LNCaP clone FGC (cell line): ENCODE measurements at regions not wholly inside any gene's neighbourhood (a gene's known extent, or its start where the extent isn't known, plus 50 kb on each side); places are given as distances from the start of the nearest gene placed in this dataset.

Experiments used
- DNase-seq: peaks from one replicate; pipeline ENCODE4 v3.0.0-alpha.2; 2011; ENCODE audit warnings: low read depth
- H3K4me3 ChIP-seq: 2 replicates; pipeline ENCODE4 v1.5.1; 2011; ENCODE audit warnings: mild to moderate bottlenecking, low read depth, low read length, control low read depth
- TF ChIP-seq, protein P1 (sequence below): IDR thresholded peaks from 2 replicates; pipeline ENCODE4 v1.5.1; 2012; ENCODE audit warnings: mild to moderate bottlenecking; ENCODE audit not compliant: control insufficient read depth, insufficient read depth; ENCODE audit errors: extremely low read depth

DNA sequence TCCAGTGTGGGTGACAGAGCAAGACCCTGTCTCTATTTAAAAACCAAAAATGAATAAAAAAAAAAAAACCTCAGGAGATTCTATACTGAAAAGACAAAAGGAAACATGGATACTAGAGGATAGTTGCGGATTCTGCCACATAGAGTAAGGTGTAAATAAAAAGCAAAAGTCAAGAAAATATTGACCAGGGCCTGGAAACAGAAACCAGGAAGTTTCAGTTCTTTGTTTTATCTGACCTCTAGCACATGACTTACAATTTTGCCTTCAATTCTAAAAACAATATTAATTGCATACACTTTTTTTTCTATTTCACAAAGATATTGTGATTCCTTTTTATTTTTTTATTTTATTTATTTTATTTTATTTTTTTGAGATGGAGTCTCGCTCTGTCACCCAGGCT, 96.2 kb upstream of the NMUR2 start:
- TF ChIP-seq, protein P1, sequence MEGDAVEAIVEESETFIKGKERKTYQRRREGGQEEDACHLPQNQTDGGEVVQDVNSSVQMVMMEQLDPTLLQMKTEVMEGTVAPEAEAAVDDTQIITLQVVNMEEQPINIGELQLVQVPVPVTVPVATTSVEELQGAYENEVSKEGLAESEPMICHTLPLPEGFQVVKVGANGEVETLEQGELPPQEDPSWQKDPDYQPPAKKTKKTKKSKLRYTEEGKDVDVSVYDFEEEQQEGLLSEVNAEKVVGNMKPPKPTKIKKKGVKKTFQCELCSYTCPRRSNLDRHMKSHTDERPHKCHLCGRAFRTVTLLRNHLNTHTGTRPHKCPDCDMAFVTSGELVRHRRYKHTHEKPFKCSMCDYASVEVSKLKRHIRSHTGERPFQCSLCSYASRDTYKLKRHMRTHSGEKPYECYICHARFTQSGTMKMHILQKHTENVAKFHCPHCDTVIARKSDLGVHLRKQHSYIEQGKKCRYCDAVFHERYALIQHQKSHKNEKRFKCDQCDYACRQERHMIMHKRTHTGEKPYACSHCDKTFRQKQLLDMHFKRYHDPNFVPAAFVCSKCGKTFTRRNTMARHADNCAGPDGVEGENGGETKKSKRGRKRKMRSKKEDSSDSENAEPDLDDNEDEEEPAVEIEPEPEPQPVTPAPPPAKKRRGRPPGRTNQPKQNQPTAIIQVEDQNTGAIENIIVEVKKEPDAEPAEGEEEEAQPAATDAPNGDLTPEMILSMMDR: no peak
- no peak overlapping the region for H3K4me3 ChIP-seq
- no peak for DNase-seq

DNA sequence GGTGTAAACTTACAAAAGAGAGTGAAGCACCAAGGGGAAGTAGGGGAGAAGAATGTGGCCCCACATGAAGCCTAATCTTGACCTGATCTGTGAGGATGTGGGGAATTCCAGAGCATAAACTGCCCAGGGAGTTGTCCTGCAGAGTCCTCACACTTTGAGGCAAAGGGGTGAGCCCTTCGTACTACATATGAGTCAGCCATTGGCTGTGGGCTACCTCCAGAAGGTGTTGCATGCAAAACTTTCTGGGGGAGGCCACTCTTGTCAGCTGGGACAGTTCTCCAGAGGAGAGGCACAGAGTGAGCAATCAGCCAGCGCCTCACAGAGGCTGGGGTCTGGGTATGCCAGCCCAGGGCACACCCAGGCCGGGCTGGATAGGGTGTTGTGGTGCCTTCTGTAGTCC, 98.1 kb upstream of the NMUR2 start:
- TF ChIP-seq, protein P1: no peak
- H3K4me3 ChIP-seq: no peak overlapping the region
- no peak for DNase-seq

DNA sequence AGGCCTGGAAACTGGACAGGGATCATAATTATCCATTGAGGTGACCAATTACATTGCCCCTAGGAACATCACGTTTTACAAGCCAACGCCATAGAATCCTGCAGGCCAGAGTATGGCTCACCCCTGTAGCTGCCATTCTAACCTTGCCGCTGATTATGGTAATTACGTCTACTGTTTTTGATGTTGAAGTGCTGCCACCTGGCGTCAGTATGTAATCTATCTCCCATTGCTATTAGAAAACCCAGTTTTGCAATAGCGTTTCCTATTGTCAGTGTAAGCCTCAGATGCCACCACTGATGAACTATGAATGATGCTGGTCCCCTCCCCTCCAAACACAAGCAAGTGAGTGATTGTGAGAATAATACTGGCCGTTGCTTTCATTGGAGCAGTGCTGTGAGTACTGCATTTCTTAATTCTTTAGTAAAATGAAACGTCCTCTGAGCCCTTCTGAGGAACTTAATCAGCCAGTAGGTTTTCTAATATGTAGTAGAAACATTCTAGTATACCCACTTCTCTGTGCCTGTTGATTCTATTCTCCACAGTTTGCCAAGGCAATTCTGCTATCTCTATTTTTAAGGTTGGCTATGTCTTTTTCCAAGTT, 100.5 kb upstream of the NMUR2 start:
- TF ChIP-seq, protein P1: peak; percentile 80
- peak; percentile 13 for DNase-seq
- H3K4me3 ChIP-seq: no peak overlapping the region

DNA sequence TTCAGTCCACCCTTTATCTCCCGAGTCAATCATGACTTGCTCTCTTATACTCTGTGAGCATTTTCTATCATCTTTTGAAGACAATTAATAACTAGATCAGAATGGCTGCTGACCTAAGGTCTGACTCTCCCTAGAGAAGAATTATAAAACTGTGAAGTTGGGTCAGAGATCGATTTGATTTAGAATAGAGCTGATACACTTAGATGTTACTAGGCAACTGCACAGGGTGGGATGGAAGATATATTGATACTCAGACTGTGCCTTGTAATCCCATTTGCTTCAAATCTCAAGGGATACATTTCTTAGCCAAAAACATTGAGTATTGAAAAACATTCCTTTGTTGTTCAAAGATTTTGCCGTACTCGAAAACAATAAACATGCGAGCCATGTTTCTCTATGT, 106.0 kb upstream of the NMUR2 start:
- no peak for DNase-seq
- H3K4me3 ChIP-seq: no peak overlapping the region
- TF ChIP-seq, protein P1: no peak

DNA sequence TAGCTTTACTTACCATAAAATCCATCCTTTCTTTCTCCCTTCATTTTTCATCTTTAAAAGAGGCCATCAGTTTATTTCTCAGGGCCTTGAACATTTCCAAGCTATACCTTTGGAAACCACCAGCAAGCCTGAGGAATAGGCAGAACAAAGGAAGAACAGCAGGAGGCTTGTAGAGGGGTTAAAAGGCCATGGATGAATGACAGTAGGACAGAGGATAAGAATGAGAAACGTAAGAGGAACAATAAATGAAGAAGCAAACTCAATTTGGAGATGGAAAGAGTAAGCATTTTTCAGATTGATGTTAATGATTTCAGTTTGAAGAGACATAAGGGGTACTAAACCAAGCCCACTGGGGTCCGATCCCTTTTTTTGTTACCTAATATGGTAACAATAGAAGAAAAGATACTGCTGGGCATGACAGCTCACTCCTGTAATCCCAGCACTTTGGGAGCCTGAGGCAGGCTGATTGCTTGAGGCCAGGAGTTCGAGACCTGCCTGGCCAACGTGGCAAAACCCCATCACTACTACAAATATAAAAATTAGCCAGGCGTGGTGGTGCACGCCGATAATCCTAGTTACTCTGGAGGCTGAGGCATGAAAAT, 106.6 kb upstream of the NMUR2 start:
- H3K4me3 ChIP-seq: no peak overlapping the region
- no peak for DNase-seq
- TF ChIP-seq, protein P1: no peak

DNA sequence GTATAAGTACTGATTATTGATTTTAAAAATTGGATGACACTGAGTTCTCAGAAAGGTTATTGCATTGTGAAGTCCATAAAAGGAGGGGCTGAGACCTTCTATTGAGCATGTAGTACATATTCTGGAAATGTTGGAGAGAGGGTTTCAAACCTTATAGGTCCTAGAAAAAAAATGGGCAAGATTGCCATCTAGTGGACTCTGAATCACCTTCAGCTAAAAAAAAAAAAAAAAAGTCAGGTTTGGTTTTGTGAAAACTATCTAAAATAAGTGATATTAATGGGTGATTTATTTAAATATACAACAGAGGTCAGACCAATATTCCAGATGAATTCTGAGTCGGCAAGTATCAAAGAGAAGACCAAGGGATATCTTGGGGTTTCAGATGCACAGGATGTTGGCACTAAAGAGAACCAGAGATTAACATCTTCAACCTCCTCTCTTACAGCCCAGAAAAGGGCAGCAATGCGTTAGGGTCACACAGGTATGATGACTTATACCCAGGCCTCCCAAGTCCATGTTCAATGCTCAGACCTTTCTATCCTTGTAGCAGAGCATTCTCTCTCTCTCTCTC, 109.8 kb upstream of the NMUR2 start:
- H3K4me3 ChIP-seq: no peak overlapping the region
- TF ChIP-seq, protein P1: peak; percentile 37; the same call in 1 of the 2 replicates
- DNase-seq: no peak

DNA sequence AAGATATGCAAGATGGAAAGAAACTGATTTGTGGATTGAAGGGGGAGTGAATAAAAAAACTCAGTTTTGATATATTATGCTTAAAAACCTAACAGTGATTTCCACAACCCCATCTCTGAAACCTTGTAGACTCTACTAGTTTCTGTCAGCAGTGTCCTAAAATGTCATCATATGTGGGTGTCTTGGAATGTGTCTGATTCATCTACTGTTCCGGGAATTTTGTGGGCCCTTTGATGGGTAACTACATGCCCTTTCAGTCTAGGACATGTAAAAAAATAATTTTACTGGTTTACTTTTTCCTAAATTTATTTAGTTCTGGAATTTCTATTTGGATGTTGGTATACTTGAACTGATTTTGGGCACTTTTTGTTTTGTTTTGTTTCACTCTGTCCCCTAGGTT, 118.9 kb upstream of the NMUR2 start:
- no peak overlapping the region for H3K4me3 ChIP-seq
- DNase-seq: no peak
- TF ChIP-seq, protein P1: no peak
